SKM-1 (cell line): ENCODE measurements at regions not wholly inside any gene's neighbourhood (a gene's known extent, or its start where the extent isn't known, plus 50 kb on each side); places are given as distances from the start of the nearest gene placed in this dataset.

Source experiments
- DNase-seq: peaks from one replicate; lab custom pipeline; 2025; ENCODE audit not compliant: unreplicated experiment; lab: John Stamatoyannopoulos, UW

GRCh38 chr6:170136541-170137175, 154.2 kb downstream of the DLL1 start:
- no peak for DNase-seq

DNA sequence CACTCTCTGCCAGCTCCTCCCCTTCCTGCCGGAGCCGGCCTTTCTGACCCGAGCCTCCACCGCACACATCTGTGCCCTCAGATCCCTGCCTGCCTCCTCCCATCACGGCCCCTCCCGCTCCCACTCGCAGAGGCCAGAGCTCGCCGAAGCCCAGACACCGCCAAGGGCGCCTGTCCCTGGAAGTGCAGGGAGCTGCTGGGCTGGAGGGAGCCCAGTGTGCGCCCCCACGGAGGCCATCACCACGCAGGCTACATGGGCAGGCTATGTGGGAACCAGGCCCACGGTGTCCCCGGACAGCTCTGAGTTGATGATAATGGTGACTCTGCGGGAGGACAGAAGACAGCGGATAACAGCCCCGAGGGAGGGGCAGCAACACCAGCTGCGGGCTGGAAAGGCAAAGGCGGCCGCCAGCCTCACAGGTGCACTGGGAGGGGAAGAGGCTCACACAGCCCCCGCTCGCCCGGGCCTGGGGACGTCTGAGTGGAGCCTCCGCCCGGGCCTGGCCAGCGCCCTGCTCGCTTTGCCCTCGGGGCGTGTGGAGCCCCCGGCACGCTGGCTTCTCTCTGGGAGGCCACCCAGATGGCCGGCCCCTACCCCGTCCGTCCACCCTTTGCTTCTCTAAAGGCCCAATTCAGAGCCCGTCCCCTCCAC, 154.9 kb downstream of the DLL1 start:
- no peak for DNase-seq

GRCh38 chr6:170135461-170135820, 155.4 kb downstream of the DLL1 start:
- DNase-seq, result no peak

DNA sequence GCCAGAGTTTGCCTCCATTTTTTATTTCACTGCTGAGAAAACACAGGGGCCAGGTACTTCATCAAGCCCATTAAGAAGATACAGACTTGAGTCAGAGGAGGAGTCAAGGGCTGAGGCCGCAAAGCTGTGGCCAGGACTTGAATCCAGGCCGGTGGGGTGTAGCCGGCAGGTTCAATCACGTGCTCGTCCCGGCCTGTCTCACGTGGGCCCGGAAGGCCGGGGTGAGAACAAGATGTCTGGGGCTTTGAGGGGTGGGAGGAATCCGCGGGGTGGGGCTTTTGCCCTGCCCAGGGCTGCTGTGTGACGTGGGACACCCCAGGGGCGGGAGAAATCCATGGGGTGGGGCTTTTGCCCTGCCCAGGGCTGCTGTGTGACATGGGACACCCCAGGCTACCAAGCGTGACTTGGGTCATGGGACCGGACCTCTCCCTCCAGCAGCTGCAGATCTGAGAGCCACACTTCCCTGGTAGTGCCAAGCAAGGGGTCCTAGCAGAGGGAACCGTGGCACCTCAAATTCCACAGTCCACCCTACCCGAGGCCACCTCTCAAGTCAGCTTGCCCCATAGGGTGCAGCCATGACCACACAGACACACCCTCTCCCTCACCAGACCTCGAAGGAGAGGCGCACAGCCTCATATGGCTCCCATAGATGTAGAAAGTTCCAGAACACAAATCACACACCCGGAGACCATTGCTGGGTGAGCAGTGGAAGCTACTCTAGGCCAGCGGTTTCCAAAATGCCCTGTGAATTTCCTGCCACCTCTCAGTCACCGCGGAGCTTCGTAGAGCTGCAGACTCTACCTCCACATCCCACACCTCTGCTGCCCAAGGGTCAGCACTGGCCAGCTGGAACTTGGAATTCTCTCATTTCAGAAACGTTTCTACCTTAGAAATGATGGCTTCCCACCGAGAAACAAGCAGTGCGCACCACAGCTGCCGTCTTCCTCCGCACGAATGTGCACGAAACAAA, 156.1 kb downstream of the DLL1 start:
- DNase-seq, result no peak

- no peak for DNase-seq
Observed at GRCh38 chr6:170134031-170134470, 156.8 kb downstream of the DLL1 start.

GRCh38 chr6:170132561-170132991, 158.3 kb downstream of the DLL1 start:
- DNase-seq, result no peak

DNA sequence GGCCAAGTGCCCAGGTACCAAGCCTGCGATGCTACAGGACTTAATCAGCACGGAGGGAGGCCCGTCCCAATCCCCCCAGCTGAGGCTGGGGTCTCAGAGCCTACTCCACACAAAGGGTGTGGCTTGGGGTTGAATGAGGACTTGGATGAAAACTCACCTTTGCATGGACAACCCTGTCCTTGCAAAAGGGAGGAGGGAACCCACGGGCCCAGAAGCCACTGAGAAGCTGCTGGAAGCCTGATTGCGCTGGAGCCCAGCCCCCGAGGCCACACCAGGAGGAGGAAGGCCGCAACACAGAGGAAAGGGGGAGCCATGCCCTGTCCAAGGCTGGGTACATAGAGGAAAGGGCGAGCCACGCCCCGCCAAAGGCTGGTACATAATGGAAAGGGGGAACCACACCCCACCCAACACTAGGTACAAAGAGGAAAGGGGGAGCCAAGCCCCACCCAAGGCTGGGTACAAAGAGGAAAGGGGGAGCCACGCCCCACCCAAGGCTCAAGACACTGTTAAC, 158.8 kb downstream of the DLL1 start:
- DNase-seq, result no peak

- no peak for DNase-seq
Observed at GRCh38 chr6:170131351-170131750, 159.5 kb downstream of the DLL1 start.

DNA sequence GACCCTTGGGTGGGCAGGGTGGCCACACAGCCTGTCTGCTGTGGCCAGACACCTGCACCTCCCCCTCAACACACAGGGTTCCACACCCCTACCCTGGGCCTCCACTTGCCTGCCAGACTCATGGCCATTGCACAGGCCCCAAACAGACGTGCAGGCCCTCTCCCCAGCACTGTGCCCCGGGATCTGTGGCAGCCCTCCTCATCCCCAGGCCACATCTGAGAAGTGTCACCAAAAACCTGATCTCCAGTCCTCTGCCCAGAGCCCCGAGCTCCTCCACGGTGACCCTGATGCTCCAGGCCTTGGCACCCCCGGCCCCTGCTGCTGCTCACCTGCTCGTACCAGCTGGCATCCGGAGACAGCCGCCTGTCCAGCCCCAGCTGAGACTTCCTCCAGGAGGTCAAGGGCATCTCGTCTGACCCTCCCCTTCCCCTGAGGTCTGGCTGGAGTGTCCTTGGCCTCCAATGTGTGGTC, 160.1 kb downstream of the DLL1 start:
- no peak for DNase-seq

DNA sequence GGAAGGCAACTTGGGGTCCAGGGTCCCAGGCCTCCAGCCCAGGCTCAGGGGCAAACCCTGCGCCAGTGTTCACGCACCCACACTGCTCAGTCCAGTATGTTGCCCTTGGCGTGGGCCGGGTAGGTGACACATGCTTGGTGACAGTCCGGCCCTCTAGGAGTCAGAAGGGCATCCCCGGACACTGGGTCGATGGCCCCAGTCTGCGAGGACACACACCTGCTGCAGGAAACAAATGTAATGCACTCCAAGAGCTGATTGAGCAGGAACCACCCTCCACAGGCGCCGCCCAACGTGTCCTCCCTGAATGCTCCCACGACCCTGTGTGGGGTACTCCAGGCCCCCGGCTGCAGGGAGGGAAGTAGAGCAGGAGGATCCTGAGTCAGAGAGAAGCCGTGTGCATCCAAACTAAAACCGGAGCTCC, 160.7 kb downstream of the DLL1 start:
- DNase-seq, result no peak

DNA sequence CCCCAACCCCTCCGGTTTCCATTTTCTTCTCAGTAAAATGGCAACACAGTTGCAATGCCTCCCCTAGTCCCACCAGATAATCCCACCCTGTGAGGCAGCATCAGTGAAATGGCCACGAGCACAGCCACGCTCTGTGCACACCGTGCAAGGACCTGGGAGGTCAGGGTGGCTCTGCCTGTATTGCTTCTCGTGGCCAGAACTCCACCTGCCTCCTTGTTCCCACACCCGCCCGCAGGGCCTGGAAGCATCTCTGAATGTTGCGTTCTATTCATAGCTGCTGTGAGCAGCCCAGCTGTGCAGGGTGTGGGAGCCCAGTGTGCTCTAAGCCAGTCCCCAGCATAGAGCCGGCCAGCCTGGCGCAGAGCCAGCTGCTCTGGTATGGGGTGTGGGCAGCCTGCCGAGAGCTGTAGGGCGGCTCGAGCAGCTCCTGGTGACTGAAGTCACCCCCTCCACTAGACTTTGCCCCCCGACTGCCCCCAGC, 161.1 kb downstream of the DLL1 start:
- DNase-seq, result no peak

DNA sequence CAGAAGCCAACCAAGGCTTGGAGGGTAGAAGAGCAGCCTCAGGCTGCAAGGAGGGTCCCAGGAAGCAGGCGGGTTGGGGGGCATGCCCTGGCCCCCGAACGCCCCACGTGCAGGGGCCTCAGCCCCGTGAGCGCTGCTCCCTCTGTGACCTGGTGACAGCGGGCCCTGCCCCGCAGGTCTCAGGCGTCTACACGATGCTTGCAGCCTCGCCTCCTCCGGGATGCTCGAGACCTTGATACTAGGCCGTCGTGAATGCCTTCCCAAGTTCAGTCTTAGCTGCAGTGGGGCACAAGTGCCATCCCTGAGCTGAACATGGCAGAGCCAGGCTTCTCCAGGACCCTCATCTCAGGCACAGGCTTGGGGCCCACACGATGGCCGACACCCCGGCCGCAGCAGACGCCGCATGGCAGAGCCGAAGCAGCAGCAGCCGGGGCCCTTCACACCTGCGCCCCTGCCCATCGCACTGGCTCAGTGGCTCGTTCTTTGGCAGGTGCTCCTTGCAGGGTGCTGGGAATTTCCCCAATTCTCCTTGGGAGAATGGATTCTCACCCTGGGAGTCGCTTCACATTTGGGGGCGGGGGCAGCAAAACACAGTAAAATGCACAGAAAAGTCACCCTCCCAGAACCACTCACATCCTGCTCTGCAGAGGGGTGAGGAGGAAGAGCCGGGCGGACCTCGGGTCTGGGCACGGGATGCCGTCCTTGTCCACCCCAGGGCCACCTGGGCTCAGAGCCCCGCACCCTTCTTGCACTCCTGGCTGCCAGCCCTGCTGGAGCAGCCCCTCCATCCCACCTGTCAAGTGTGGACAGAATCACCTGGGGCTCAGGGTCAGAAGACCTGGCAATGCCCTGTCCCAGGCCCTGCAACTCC, 161.8 kb downstream of the DLL1 start:
- no peak for DNase-seq

DNA sequence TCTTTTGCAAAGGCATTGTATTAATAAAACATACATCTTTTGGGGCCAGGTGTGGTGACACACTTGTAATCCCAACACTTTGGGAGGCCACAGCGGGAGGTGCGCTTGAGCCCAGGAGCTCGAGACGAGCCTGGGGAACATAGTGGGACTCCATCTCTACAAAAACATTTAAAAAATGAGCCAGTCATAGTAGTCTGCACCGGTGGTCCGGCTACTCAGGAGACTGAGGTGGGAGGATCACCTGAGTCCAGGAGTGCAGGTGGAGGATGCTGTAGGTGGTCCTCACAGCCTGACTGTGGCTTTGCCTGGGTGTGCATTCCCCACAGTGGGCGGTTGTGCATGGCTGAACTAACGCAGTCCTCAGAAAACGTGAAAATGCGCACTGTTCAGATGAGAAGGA, 162.5 kb downstream of the DLL1 start:
- no peak for DNase-seq

DNA sequence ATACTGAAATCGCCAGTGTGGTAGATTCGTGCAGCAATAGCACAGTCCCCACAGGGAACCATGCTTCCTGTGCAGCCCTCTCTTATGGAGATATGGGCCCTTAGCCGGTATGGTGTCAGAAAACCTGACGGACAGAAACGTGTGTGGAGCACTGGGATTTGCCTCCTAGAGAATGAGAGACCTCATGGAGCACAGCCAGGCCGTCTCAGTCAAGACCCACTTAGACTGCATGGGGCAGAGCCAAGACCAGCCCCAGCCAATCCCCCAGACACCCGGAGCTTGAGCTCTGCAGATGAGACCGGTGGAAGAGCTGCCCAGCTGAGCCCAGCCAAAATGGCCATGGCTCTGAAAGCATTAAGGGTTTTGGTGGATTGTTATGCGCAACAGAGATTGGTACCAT, 163.7 kb downstream of the DLL1 start:
- DNase-seq, result no peak

- no peak for DNase-seq
Observed at GRCh38 chr6:170125456-170126300, 165.2 kb downstream of the DLL1 start.

DNA sequence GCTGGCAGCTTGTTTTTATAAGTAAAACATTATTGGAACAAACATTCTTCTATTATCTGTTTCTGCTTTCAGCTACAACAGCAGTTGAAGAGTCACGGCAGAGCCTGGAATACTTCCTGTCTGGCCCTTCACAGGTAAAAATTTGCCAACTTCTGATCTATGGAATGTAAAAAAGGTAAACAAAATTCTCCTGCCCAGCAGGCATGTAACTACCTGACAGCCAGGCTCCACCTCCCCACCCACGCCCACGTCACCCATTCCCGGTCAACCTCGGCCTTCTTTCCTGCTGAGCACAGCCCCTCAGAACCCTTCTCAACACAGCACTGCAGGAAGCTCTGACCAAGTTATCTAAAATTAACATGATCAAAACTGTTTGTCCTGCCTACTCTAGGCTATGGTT, 166.0 kb downstream of the DLL1 start:
- DNase-seq, result no peak

DNA sequence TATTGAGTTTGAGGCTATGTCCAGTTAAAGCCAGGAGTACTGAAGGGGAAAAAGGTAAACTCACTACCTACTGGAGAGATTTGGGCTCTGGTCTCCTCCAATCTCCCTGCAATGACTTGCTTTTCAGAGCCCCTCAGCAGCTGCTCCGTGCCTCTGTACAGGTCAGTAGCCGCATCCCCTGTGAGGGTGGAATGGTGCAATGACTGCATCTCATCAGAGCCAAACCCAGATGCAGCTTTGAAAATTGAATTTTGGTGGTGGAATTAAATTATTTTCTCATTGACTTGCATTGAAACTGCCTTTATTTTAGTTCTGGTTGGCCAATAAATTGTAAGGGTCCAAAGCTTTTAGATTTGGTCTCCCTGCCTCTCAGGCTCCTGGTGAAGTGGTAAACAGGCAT, 166.7 kb downstream of the DLL1 start:
- DNase-seq, result no peak

GRCh38 chr6:170122651-170123050, 168.2 kb downstream of the DLL1 start:
- no peak for DNase-seq
